Prostate gland (tissue), 2 donors: ENCODE measurements at regions not wholly inside any gene's neighbourhood (a gene's known extent, or its start where the extent isn't known, plus 50 kb on each side); places are given as distances from the start of the nearest gene placed in this dataset.

Experiments
- CTCF ChIP-seq, 4 experiments: fragments of 200-600 bp in 2 of 4; fragments of 450-650 bp in 2 of 4; sonication (generic) in 2 of 4; IDR thresholded peaks; 1 replicate in 3 of 4; 2 replicates in 1 of 4; pipeline ENCODE4 v1.5.1; 2016 to 2019; ENCODE audit warnings: antibody characterized with exemption in 4 of 4, mild to moderate bottlenecking in 2 of 4, moderate library complexity in 2 of 4
- POLR2A ChIP-seq: fragments of 450-650 bp; IDR thresholded peaks from one replicate; pipeline ENCODE4 v1.6.1; 2016; ENCODE audit warnings: antibody characterized with exemption, mild to moderate bottlenecking
- POLR2AphosphoS5 ChIP-seq: sonication (generic); formaldehyde crosslinking; IDR thresholded peaks from one replicate; pipeline ENCODE4 v1.6.1; 2017; ENCODE audit warnings: antibody characterized with exemption

- TF ChIP-seq POLR2A (no peak), POLR2AphosphoS5 (no peak), CTCF (IDR thresholded peaks at IDR 0.05) (no peak)
Measured at GRCh38 chr2:66191311-66191710, 243.6 kb upstream of the MEIS1 start.
